OCI-LY1 (cell line): ENCODE measurements at regions not wholly inside any gene's neighbourhood (a gene's known extent, or its start where the extent isn't known, plus 50 kb on each side); places are given as distances from the start of the nearest gene placed in this dataset.

Experiments used
- EZH2 ChIP-seq: fragments of 200-600 bp; sonication (generic), shearing (Covaris generic); IDR thresholded peaks from 2 replicates; pipeline ENCODE4 v1.8.0; 2017; ENCODE audit warnings: borderline replicate concordance, mixed run types, mild to moderate bottlenecking, antibody characterized with exemption, low read length, moderate library complexity, mixed read lengths
- TF ChIP-seq, protein P1 (sequence below): fragments of 200-600 bp; sonication (generic), shearing (Covaris generic); IDR thresholded peaks from 2 replicates; pipeline ENCODE4 v1.5.1; 2017; ENCODE audit warnings: mild to moderate bottlenecking, antibody characterized with exemption, low read length, moderate library complexity, mixed read lengths

GRCh38 chr3:159781867-159782266 lies 206.8 kb upstream of the IL12A start:
- TF ChIP-seq, protein P1, sequence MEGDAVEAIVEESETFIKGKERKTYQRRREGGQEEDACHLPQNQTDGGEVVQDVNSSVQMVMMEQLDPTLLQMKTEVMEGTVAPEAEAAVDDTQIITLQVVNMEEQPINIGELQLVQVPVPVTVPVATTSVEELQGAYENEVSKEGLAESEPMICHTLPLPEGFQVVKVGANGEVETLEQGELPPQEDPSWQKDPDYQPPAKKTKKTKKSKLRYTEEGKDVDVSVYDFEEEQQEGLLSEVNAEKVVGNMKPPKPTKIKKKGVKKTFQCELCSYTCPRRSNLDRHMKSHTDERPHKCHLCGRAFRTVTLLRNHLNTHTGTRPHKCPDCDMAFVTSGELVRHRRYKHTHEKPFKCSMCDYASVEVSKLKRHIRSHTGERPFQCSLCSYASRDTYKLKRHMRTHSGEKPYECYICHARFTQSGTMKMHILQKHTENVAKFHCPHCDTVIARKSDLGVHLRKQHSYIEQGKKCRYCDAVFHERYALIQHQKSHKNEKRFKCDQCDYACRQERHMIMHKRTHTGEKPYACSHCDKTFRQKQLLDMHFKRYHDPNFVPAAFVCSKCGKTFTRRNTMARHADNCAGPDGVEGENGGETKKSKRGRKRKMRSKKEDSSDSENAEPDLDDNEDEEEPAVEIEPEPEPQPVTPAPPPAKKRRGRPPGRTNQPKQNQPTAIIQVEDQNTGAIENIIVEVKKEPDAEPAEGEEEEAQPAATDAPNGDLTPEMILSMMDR = no peak
- TF ChIP-seq EZH2 = no peak
